ENCODE measurements at regions not wholly inside any gene's neighbourhood (a gene's known extent, or its start where the extent isn't known, plus 50 kb on each side); places are given as distances from the start of the nearest gene placed in this dataset.

DNA sequence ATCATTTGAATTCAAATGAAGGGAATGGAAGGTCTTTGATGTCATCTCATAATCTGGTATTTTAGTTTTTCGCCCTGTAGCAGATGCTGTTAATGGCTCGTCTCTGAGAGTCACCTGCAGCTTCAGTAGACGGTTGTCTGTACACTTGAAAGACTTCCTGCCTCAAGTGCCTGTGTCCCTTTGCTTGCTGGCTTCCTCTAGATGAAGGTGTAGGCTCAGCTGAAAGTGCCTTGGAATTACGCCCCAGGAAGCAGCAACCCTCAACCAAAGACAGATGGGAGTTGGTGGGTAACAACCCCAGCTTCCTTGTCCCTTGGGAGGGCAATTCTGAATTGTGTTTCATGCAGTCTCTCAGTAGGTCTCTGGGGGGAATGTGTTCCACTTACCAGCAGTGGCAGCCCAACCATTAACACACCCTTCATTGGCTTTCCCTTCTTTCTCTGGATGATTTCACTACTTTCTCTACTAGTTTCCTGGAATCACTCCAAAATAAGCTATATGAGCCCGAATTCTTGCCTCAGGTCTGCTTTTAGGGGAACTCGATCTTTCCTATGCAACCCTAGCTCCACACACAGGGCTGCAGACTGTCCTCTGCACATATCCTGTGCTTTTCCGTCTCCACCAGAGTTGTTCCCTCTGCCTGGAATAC, 395.6 kb downstream of the DMAC1 start:
- DNase-seq (ENCODE audit: low read depth in 2 of 3, low spot score in 2 of 3), result no peak

DNA sequence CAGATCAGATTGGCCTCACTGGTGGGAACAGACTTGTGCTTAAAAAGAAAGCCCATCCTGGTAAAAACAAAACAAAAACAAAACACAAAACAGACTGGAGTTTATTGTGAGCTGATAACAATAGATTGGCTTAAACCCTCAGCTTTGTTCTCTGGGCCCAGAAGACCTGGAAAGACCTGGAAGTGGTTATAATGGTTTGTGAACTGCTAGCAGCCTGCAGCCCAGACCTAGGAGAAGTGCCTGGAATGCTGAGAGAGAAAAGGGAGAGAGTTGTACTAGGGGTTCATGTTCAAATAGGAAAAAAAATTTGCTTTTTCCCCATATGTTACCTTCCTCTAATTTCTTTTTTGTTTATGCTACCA, 396.6 kb downstream of the DMAC1 start:
- DNase-seq (ENCODE audit: low read depth in 2 of 3, low spot score in 2 of 3), result no peak

DNA sequence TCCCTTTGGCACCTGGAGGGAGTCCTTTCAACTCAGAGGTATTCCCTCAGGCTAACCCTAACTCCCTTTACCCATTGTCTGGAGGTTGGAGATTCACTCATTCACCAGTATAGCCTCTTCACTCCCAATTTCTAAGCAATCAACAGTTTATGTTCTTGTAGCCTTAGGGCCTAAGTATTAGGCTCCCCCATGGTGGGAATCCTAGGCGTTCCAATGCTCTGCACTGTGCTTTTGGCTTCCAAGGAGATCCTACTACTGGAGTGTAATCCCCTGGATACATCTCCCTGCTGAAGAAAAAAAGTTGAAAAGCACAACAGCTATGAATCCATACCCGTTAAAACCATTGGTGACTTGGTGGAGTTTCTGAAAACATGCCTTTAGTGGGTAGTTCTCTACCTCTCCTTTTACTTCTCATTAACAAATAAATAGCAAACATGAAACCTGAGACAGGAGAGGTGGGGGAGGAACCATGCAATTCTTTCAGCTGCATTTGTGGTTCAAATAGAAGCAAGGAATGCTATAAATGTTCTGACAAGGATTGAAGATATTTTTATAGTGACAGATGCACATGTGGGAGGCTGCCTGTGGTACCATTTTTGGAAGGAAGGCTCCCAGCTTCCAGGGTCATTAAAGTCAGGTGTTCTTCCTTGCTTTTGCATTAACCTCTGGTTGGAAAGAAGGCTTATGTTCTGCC, 397.1 kb downstream of the DMAC1 start:
- no peak for DNase-seq (ENCODE audit: low read depth in 2 of 3, low spot score in 2 of 3)

DNA sequence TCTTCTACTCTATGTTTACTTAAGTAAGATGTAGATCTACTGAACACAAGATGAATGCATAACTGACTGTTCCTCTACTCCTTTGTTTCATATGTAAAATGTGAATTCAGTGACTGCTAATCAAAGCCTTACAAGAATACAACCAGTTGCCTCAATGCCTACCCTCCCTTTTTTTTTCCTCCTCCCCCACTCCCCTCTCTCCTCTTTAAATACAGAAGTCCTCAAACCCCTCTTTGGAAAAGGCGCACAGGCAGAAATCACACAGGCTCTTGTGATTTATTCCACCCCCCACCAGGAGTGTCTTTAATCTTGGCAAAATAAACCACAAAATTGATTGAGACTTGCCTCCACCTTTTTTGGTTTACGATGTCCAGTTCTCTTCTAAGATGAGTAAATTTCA, 398.5 kb downstream of the DMAC1 start:
- no peak for DNase-seq (ENCODE audit: low read depth in 2 of 3, low spot score in 2 of 3)

DNA sequence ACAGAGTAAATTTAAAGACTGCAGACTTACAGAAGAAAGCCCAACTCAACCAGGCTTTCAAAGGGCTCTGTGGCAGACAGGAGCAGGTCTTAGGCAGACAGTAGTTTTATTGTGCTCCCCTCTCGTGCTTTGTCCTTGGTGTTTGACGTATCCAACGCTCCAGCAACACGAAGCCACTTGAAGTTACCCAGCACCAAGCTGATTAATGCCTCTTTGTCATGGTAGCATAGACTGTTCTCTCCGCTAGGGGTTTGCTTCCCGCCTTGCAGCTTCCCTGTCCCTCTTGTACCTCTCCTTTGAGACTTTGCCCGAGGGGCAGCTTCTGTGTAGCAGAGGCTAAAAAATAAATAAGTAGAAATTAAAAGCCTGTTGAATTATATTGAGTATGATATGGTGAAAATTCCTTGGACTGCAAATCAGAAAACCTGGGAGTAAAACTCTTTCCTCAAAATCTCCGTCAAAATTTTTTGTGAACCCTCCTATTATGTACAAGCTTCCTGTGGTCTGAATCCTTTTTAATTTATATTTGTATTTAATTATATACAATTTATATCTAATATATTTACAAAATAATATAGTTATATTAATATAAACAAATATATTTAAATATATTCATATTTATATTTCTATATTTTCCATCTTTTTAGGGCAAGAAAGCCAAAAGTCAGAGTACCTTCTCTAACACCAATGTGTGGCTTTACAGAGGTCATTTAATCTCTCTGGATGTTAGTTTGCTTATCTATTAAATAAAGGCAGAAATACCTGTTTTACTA, 405.4 kb downstream of the DMAC1 start:
- no peak for DNase-seq (ENCODE audit: low read depth in 2 of 3, low spot score in 2 of 3)

DNA sequence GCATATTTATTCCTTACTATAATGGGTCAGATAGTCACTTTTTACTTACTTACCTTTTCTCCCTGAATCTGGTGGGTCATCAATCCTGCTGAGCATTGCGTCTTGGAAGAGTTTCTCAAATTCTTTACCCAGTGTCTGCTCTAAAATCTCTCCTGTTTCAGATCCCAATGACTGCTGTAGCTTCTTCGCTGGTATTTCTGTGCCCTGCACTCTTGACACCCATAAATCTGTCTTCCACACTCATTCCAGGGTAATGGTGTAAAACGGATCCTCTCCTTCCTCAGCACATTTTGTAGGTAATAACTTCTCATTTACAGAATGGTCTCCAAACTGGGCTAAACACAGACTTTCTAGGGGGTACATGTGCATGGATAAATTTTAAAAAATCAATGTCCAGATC, 407.4 kb downstream of the DMAC1 start:
- no peak for DNase-seq (ENCODE audit: low read depth in 2 of 3, low spot score in 2 of 3)

DNA sequence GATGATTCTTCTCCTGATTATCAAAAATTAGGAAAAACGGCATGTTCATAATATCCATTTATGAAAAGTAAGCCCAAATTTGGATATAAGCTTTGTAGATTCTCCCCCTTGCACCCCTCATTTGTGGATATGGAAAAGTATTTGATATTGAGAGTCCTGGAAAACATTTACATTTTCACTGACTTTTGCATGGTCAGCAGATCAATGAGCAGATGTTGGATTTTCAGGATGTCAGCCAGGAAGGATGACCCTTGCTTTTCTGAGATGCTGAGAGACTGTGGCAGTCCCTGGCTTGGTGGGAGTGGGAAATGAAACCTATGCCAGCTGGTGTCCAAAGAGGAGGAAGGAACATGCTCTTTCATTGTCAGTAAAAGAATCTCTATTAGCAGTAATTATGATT, 410.8 kb downstream of the DMAC1 start:
- DNase-seq (ENCODE audit: low read depth in 2 of 3, low spot score in 2 of 3), result no peak

DNA sequence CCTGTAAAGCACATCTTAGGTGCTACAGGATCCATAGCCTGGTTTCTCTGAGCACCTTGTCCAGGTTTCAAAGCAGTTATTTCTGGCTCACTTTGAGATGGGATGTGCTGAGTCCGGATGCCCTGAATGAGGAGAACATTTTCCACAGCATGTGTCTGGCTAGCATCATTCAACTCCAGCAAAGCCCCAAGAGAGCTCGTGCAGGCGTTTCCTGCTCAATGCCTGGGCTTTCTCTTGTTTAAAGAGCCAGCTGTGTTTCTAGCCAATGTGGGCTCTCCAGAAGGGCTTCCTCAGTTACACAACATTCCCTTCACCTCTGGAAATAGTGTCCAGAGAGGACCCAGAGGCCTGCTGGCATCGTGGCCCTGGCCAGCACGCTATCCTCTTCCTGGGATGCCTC, 411.7 kb downstream of the DMAC1 start:
- no peak for DNase-seq (ENCODE audit: low read depth in 2 of 3, low spot score in 2 of 3)

DNA sequence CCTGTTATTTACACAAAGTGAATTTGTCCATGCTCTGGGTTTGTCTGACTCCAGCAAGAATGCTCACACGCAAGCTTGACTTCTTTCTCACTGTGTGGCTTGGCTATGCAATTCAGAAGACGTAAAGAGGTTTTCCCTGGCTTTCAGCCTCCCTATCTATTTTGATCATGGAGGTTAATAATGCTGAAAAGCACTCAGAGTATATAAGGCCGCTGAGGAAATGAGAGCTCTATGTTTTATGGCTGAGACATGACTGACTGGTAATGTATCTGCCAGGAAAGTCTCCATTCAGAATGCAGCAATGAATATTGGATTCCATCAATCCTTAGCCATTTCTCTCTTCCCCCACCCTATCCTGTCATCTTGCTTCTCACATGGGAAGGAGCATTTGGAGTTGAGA, 417.3 kb downstream of the DMAC1 start:
- DNase-seq (ENCODE audit: low read depth in 2 of 3, low spot score in 2 of 3), result no peak

DNA sequence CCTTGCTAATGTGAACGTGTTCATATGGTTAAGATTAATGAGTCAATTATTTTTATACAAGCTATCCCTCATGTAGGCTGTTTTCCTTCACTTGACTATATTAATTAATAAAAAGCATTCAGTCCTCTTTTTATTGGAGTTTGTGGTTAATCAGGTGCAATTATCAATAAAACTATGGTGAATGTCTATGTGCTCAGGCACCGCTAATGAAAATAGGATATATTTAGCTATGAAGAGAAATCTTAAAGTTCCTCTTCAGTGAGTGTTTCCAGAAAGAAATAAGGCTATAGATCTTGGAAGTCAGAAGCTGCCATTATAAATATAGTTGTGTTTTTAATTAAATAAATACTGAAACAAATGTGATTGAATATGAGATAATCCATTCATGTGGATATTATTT, 422.1 kb downstream of the DMAC1 start:
- DNase-seq (ENCODE audit: low read depth in 2 of 3, low spot score in 2 of 3), result no peak

DNA sequence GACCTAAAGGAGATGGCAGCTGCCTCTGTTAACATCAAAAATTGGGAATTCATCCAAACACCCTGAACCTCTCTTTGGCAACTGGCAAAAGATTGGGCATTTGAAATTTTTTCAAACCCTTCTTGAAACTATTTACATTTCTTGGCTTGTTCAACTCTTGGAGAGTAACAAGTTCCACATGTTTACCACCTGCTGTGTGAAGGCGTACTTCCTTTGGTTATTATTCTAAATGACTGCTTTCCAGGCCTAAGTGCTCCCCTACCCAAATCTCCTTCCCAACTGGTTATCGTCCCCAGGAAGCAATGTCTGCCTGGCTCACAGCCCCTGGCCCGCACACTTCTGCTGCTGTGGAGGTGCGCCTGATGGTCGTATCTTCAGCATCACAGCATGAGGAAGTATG, 422.7 kb downstream of the DMAC1 start:
- no peak for DNase-seq (ENCODE audit: low read depth in 2 of 3, low spot score in 2 of 3)

DNA sequence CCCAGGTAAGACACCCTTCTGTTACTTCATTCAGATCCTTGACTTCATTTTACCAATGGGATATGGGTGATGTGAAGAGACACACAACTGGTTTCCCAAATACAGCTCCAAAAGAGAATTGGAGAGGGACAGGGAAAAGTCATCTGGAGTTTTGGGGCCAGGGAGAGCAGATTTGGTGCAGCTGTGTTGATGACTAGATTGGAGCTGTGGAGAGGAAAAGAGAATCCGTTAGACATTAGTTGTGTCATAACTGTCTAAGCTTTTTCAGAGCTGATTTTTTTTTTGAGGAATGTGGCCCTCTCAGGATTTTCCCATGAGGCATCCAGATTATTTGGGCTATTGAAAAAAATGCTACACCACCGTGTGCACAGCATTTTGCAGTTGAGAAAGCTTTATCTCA, 423.4 kb downstream of the DMAC1 start:
- DNase-seq (ENCODE audit: low read depth in 2 of 3, low spot score in 2 of 3), result no peak

DNA sequence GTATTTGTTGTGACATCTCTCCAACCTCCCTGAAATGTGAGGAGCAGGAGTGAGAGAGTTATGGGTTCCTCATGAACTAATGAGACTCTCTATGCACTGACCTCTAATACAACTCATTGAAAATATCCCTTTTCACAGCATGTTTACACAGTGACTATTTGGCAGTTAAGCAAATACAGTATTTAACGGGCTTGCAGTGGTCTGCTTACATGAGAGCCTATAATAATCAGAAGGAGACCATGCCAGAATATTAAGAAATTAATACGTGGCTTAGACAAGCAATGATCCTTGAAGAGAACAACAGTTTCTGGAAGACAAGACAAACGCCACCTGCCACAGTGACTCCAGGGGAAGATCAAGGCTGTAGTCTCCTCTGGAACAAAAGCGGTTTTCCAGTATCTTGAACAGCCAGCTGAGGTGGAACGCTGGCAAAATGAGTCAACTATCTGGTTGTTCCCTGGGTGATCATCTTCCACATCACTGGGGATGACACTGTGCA, 424.5 kb downstream of the DMAC1 start:
- no peak for DNase-seq (ENCODE audit: low read depth in 2 of 3, low spot score in 2 of 3)

DNA sequence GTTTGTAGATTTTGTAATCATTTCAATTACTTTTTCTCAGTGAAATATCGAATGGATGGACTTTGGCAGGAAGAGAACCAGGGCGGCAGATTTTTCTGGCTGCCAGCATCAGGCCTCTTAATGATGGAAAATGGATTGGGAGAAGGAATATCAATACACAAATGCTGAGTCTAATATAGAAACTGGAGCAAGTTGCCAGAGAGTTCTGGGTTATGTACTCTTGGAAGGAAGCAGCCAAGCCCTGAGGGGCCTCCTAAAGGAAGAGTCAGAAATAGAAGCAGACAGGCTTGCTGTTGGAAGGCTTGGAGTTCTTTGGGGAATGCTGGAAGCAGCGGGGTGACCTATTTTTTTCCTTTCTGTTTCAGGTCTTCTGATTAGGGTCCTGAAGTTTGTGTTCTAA, 428.6 kb downstream of the DMAC1 start:
- DNase-seq (ENCODE audit: low read depth in 2 of 3, low spot score in 2 of 3), result no peak

DNA sequence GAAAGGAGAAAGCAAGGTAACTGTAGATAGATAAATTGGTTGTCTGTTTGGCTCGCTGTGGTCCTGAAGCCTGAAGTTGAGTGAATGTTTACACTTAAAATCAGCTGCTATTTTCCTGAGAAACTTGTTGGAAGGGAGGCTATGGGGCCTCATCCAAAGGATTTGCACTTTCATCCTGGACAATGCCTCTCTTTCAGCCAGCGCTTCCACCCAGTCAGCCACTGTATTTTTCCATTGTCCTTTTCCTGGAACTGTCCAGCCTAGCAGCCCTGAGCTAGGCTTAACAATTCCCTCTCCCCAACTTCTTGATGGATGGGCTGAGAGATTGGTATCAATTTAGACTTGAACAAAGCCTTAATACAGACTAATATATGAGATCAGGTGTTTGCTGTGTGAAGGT, 429.2 kb downstream of the DMAC1 start:
- DNase-seq (ENCODE audit: low read depth in 2 of 3, low spot score in 2 of 3), result no peak

DNA sequence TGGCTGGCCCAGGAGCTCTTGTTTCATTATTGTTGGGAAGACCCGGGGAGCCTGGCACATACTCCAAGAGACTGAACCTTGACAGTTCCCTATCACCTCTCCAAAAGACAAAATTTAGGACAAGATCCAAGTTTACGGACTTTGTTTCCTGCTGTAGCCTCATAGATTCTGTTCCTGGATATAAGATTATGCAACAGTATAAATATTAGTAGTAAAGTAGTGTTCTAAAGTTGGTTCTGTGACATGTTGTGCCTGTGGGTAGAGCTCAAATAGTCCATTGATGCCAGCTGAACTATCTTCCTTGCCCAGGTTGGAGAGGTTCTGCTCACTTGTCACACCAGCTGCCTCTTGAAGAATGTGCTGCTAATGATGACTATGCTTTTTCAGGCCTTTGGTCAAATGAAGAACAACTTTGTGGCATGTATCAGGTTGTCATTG, 430.2 kb downstream of the DMAC1 start:
- peak in 1 of 3 donors; percentile 50 for DNase-seq (ENCODE audit: low read depth in 2 of 3, low spot score in 2 of 3)

DNA sequence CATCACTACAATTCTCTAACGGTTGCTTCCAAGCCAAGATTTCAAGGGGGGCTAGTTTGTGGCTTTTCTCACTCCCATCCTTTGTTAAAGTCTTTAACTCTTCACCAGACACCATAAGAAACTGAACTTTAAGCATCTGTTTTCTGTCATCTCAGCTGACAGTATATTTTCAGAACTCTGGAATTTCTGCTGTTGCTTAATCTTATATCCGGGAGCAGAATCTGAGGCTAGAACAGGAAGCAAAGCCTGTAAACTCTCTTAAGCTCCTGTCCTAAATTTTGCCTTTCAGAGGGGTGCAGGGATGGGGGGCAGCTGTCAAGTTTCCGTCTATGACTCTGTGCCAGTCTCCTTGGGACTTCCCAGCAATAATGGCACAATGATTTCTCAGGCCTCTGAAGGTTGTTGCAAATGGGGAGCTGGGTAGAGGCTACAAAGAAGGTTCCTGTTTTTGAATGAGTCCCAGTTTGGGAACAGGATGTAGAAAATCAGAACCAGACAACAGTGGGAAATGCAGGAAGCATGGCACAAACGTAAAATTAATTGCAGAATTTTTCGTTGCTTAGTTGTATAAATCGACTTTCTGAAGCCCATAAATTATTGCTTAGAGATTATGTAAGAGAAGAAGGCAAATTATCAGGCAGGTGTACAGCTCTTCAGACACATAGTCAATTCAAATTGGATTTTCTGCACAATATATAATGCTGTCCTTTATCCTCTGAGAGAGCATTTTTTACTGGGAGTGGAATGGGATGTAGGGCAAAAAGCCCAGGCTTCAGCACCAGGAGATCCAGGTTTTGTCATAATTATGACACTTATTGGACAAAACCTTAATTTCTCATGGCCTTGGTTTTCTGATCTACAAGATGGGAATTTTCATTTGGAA, 430.9 kb downstream of the DMAC1 start:
- peak in 2 of 3 donors; percentile 46 to 52 for DNase-seq (ENCODE audit: low read depth in 2 of 3, low spot score in 2 of 3)

DNA sequence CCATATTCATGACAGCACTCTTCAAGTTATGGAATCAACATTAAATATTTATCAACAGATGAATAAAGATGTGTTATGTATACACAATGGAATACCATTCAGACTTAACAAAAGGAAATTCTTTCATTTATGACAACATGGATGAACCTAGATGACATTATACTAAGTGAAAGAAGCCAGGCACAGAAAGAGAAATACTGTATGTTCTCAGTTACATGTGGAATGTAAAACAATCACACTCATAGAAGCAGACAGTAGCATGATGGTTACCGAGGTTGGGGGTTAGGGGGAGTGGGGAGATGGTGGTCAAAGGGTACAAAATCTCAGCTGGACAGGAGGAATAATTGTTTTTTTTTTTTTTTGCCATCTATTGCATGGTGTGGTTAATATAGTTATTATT, 431.9 kb downstream of the DMAC1 start:
- no peak for DNase-seq (ENCODE audit: low read depth in 2 of 3, low spot score in 2 of 3)

DNA sequence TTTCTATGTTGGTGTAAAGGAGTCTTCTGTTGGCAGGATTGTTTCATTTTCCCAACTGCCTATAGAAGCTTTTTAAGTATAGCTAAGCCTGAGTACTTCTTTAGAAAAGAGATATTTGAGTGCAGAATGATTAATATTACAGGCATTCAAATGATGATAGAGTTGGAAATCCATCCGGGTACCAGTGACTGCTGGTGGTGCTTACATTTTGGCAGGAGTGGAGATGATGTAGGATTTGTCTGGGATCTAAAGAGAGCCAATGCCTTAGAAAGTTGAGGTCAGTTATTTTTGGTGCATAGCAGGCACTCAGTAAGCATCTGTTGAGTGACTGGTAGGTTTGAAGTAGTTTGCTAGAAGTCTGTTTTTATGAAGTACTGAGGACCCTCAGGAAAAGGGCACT, 433.5 kb downstream of the DMAC1 start:
- DNase-seq (ENCODE audit: low read depth in 2 of 3, low spot score in 2 of 3), result no peak

DNA sequence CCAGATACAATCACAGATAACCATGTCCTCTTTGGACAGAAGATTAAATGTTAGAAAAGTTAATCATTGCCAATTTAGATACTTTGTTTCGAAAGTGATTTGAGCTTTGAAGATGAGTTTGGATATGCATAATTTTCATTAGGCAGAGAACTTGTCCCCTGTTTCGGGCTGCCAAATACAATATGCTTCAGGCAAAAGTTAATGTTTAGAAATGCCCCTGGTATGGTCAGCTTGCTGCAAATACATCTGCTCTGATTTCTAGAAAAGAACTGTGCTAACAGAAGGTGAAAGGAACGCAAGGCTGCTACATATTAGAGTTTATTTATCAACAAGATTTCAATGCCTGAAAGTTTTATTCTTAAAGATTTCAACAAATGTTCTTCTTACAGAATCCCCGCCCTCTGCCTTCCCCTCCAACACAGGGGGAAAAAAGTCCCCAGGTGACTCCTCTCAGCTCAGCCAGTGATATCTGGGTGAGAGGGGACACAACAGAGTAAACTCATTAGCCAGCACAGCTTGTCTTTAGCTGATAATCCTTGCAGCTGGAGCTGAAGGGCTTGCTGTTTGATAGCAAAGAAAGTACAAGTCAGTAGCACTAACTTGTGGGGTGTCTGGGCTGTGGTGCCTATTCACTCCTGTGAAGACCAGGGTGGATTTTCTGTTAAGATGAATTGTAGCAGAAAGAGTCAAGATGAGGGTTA, 435.7 kb downstream of the DMAC1 start:
- no peak for DNase-seq (ENCODE audit: low read depth in 2 of 3, low spot score in 2 of 3)

Data from hematopoietic multipotent progenitor cell (in vitro differentiated cells).